Suprapubic skin (tissue), 4 donors: ENCODE measurements at regions not wholly inside any gene's neighbourhood (a gene's known extent, or its start where the extent isn't known, plus 50 kb on each side); places are given as distances from the start of the nearest gene placed in this dataset.
"Not testable (repeated sequence)": the region's sequence is repeated elsewhere in the genome, so short reads cannot be mapped to it uniquely, and the experiment has no call there.

Source experiments
- DNase-seq, 2 donors: peaks; one replicate each; pipeline ENCODE4 v3.0.0-alpha.2; 2019; ENCODE audit warnings: low spot score in 2 of 2
- H3K27ac ChIP-seq: fragments of 200-600 bp; sonication (generic); one replicate; pipeline ENCODE4 v1.5.1; 2019
- H3K27me3 ChIP-seq: fragments of 200-600 bp; sonication (generic); one replicate; pipeline ENCODE4 v1.5.1; 2019
- H3K36me3 ChIP-seq: fragments of 200-600 bp; sonication (generic); one replicate; pipeline ENCODE4 v1.5.1; 2019
- H3K4me1 ChIP-seq: fragments of 200-600 bp; sonication (generic); one replicate; pipeline ENCODE4 v1.5.1; 2019
- H3K4me3 ChIP-seq: fragments of 200-600 bp; sonication (generic); one replicate; pipeline ENCODE4 v1.5.1; 2019; ENCODE audit warnings: mild to moderate bottlenecking
- H3K9me3 ChIP-seq: fragments of 200-600 bp; sonication (generic); one replicate; pipeline ENCODE4 v1.5.1; 2019
- CTCF ChIP-seq, 2 donors: fragments of 200-600 bp in 1 of 2; fragments of 450-650 bp in 1 of 2; sonication (generic) in 1 of 2; IDR thresholded peaks; one replicate each; pipeline ENCODE4 v1.5.1; 2016 to 2019; ENCODE audit warnings: antibody characterized with exemption in 2 of 2, mild to moderate bottlenecking in 1 of 2, moderate library complexity in 1 of 2
- EP300 ChIP-seq: sonication (generic); formaldehyde crosslinking; IDR thresholded peaks from one replicate; pipeline ENCODE4 v1.6.1; 2017; ENCODE audit warnings: antibody characterized with exemption
- POLR2A ChIP-seq, 2 donors: fragments of 450-650 bp; IDR thresholded peaks; one replicate each; pipeline ENCODE4 v1.6.1; 2017; ENCODE audit warnings: antibody characterized with exemption in 2 of 2, mild to moderate bottlenecking in 2 of 2, moderate library complexity in 2 of 2
- POLR2AphosphoS5 ChIP-seq, 3 donors: sonication (generic); formaldehyde crosslinking; IDR thresholded peaks; one replicate each; pipeline ENCODE4 v1.6.1; 2017; ENCODE audit warnings: antibody characterized with exemption in 3 of 3
- WGBS: methylation state at CpG from one replicate; pipeline ENCODE4 v1.1.5; 2018; 5-methylcytosine and 5-hydroxymethylcytosine counted together

GRCh38 chr3:8436661-8437287, 64.8 kb upstream of the LMCD1 start:
- no peaks in the 10 kb centered on the region for H3K9me3 ChIP-seq
- 78% methylated on average over 7 of the region's 8 CpGs for WGBS
- H3K36me3 ChIP-seq: no peaks in the 10 kb centered on the region
- no peak for DNase-seq
- H3K4me3 ChIP-seq: no peak overlapping the region
- peak overlapping the region; percentile 58 for H3K27ac ChIP-seq
- H3K4me1 ChIP-seq: peaks cover 6% of the 10 kb centered on the region
- no peak for TF ChIP-seq POLR2A (IDR thresholded peaks at IDR 0.05)
- peak; percentile 19 to 43 (median 27) for TF ChIP-seq POLR2AphosphoS5 (IDR thresholded peaks at IDR 0.05)
- H3K27me3 ChIP-seq: no peaks in the 10 kb centered on the region

- no peaks in the 10 kb centered on the region for H3K27me3 ChIP-seq
- WGBS: 74% methylated on average over 7 of the region's 7 CpGs
- H3K36me3 ChIP-seq: no peaks in the 10 kb centered on the region
These were observed 63.0 kb upstream of the LMCD1 start for GRCh38 chr3:8438507-8439079.

GRCh38 chr3:8440142-8440541, 61.5 kb upstream of the LMCD1 start:
- H3K4me1 ChIP-seq: peaks cover 36% of the 10 kb centered on the region
- H3K4me3 ChIP-seq, H3K36me3 ChIP-seq, DNase-seq, H3K27me3 ChIP-seq, H3K27ac ChIP-seq, H3K9me3 ChIP-seq: not testable (repeated sequence)
- 93% methylated on average over 14 of the region's 30 CpGs for WGBS

More at GRCh38 chr3:8438507-8439079, 63.0 kb upstream of the LMCD1 start:
- no peak overlapping the region for H3K4me3 ChIP-seq
- TF ChIP-seq POLR2AphosphoS5 (IDR thresholded peaks at IDR 0.05) (no peak), CTCF (IDR thresholded peaks at IDR 0.05) (no peak), POLR2A (IDR thresholded peaks at IDR 0.05) (no peak), EP300 (no peak)
- no peak overlapping the region for H3K27ac ChIP-seq
- H3K9me3 ChIP-seq: no peaks in the 10 kb centered on the region
- H3K4me1 ChIP-seq: peaks cover 20% of the 10 kb centered on the region
- DNase-seq: no peak

GRCh38 chr3:8441969-8442559, 59.6 kb upstream of the LMCD1 start:
- no peaks in the 10 kb centered on the region for H3K27me3 ChIP-seq
- peaks cover 42% of the 10 kb centered on the region for H3K4me1 ChIP-seq
- H3K4me3 ChIP-seq: no peak overlapping the region
- 43% methylated on average over 8 of the region's 8 CpGs for WGBS
- no peaks in the 10 kb centered on the region for H3K9me3 ChIP-seq
- no peak overlapping the region for H3K27ac ChIP-seq
- TF ChIP-seq CTCF (IDR thresholded peaks at IDR 0.05): peak; percentile 52 to 64
- TF ChIP-seq EP300: no peak
- no peak for TF ChIP-seq POLR2AphosphoS5 (IDR thresholded peaks at IDR 0.05)
- no peak for TF ChIP-seq POLR2A (IDR thresholded peaks at IDR 0.05)
- DNase-seq: no peak
- no peaks in the 10 kb centered on the region for H3K36me3 ChIP-seq

- H3K4me1 ChIP-seq: peaks cover 42% of the 10 kb centered on the region
- DNase-seq: no peak
- no peaks in the 10 kb centered on the region for H3K36me3 ChIP-seq
- TF ChIP-seq CTCF (IDR thresholded peaks at IDR 0.05) (no peak), POLR2A (IDR thresholded peaks at IDR 0.05) (no peak), EP300 (no peak), POLR2AphosphoS5 (IDR thresholded peaks at IDR 0.05) (no peak)
- H3K27me3 ChIP-seq: no peaks in the 10 kb centered on the region
- no peaks in the 10 kb centered on the region for H3K9me3 ChIP-seq
- 70% methylated on average over 4 of the region's 4 CpGs for WGBS
- no peak overlapping the region for H3K27ac ChIP-seq
- no peak overlapping the region for H3K4me3 ChIP-seq
These were observed 58.5 kb upstream of the LMCD1 start for GRCh38 chr3:8442993-8443650.
